C4-2B (cell line): ENCODE measurements at regions not wholly inside any gene's neighbourhood (a gene's known extent, or its start where the extent isn't known, plus 50 kb on each side); places are given as distances from the start of the nearest gene placed in this dataset.
"Not testable (repeated sequence)": the region's sequence is repeated elsewhere in the genome, so short reads cannot be mapped to it uniquely, and the experiment has no call there.

Experiments used
- CTCF ChIP-seq: fragments of 450-650 bp; conservative IDR thresholded peaks from 2 replicates; pipeline ENCODE4 v1.5.1; 2017; ENCODE audit warnings: mild to moderate bottlenecking
- ZFX ChIP-seq: fragments of 450-650 bp; IDR thresholded peaks from 2 replicates; pipeline ENCODE4 v1.6.1; 2017

GRCh38 chr2:91658336-91658735 is 2966.9 kb downstream of the RPIA start:
- TF ChIP-seq CTCF, ZFX: not testable (repeated sequence)
